OCI-LY3 (cell line): ENCODE measurements at regions not wholly inside any gene's neighbourhood (a gene's known extent, or its start where the extent isn't known, plus 50 kb on each side); places are given as distances from the start of the nearest gene placed in this dataset.

ENCODE experiments used
- CTCF ChIP-seq: fragments of 200-600, 300-600 bp; sonication (generic); IDR thresholded peaks from 2 replicates; pipeline ENCODE4 v1.5.1; 2014; ENCODE audit warnings: antibody characterized with exemption, low read length, low read depth
- EZH2phosphoT487 ChIP-seq: fragments of 200-600 bp; shearing (Covaris generic); IDR thresholded peaks from 2 replicates; pipeline ENCODE4 v1.6.1; 2018; ENCODE audit warnings: antibody characterized with exemption, mixed run types, low read depth

- TF ChIP-seq CTCF = no peak
- TF ChIP-seq EZH2phosphoT487 = no peak
Measured at GRCh38 chr7:32255036-32255435, 184.8 kb upstream of the PDE1C start.
